ENCODE measurements at regions not wholly inside any gene's neighbourhood (a gene's known extent, or its start where the extent isn't known, plus 50 kb on each side); places are given as distances from the start of the nearest gene placed in this dataset.

- Histone ChIP-seq H3K4me3 (no peak overlapping the region), H3K36me3 (no peaks in the 10 kb centered on the region), H3K9me3 (peaks cover 0 to 22% (median 4%) of the 10 kb centered on the region in 11 donors), H3K4me1 (peaks cover 0 to 31% (median 16%) of the 10 kb centered on the region in 9 donors), H3K27ac (peak overlapping the region in 1 of 10 donors; percentile 37), H3K27me3 (no peaks in the 10 kb centered on the region)
- intact Hi-C loops (cut with DNase I): loop anchor here in 1 of 10 donors (5.0 kb wide), 1 partner anchor 77 kb away; no protein-coding TSS in a partner anchor
- peak in 7 of 8 donors; percentile 71 to 92 (median 82) for ATAC-seq
- 82 to 83% methylated on average over 2 of the region's 2 CpGs for WGBS, 2 donors
- no peak for DNase-seq
- TF ChIP-seq CTCF (IDR thresholded peaks at IDR 0.05): no peak
These were observed 185.7 kb upstream of the TMEM72 start for GRCh38 chr10:44725404-44725803.

GRCh38 chr10:44731283-44731682 lies 179.9 kb upstream of the TMEM72 start:
- Histone ChIP-seq H3K9me3 (peaks cover 0 to 33% (median 8%) of the 10 kb centered on the region in 11 donors), H3K27me3 (no peaks in the 10 kb centered on the region), H3K4me3 (no peak overlapping the region), H3K4me1 (no peaks in the 10 kb centered on the region), H3K27ac (no peak overlapping the region), H3K36me3 (no peaks in the 10 kb centered on the region)
- no peak for TF ChIP-seq CTCF (IDR thresholded peaks at IDR 0.05)
- intact Hi-C loops (cut with DNase I): no loop called here
- DNase-seq (no peak), ATAC-seq (peak in 1 of 8 donors; percentile 19)
- WGBS, 2 donors: 78 to 87% methylated on average over 2 of the region's 2 CpGs

GRCh38 chr10:44733501-44734488 lies 177.3 kb upstream of the TMEM72 start:
- ATAC-seq (no peak), DNase-seq (no peak)
- H3K27me3 ChIP-seq: no peaks in the 10 kb centered on the region
- H3K9me3 ChIP-seq: peaks cover 0 to 22% (median 8%) of the 10 kb centered on the region in 11 donors
- H3K27ac ChIP-seq: no peak overlapping the region
- no peak overlapping the region for H3K4me3 ChIP-seq
- 79 to 83% methylated on average over 5 of the region's 5 CpGs for WGBS, 2 donors
- intact Hi-C loops (cut with DNase I): no loop called here
- H3K36me3 ChIP-seq: no peaks in the 10 kb centered on the region
- TF ChIP-seq CTCF (IDR thresholded peaks at IDR 0.05): peak in 2 of 9 donors; percentile 5 to 32
- no peaks in the 10 kb centered on the region for H3K4me1 ChIP-seq

- DNase-seq: no peak
- no peak for ATAC-seq
- no peak for TF ChIP-seq CTCF (IDR thresholded peaks at IDR 0.05)
- Histone ChIP-seq H3K27me3 (peaks cover 0 to 4% (median 0%) of the 10 kb centered on the region in 7 donors), H3K4me1 (no peaks in the 10 kb centered on the region), H3K36me3 (no peaks in the 10 kb centered on the region), H3K9me3 (no peaks in the 10 kb centered on the region), H3K4me3 (no peak overlapping the region), H3K27ac (no peak overlapping the region)
- WGBS, 2 donors: 72 to 83% methylated on average over 4 of the region's 4 CpGs
- intact Hi-C loops (cut with DNase I): no loop called here
These were observed 168.9 kb upstream of the TMEM72 start for GRCh38 chr10:44742248-44742647.

All from heart right ventricle (tissue), 16 donors.